ENCODE measurements at regions not wholly inside any gene's neighbourhood (a gene's known extent, or its start where the extent isn't known, plus 50 kb on each side); places are given as distances from the start of the nearest gene placed in this dataset.

DNA sequence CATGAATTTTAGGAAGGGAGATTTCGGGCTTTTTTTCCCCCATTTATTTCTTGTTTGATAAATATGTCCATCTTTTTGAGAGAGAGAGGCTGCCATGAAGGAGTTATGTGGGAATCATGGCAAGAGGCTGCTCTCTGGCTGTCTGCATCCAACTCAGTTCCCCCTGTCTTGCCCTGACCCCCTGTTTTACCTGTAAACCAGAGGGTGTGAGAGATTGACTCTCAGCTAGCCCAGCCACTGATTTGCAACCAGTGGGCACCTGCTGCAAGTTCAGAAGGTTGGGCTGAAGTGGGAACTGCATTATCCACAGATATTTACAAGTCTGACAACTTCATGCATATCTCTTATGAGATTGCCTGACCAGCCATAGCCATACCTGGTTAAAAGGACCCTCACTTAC is 625.4 kb upstream of the FANCL start:
- no peak for DNase-seq

GRCh38 chr2:58866040-58866439 is 624.9 kb upstream of the FANCL start:
- DNase-seq: no peak

DNA sequence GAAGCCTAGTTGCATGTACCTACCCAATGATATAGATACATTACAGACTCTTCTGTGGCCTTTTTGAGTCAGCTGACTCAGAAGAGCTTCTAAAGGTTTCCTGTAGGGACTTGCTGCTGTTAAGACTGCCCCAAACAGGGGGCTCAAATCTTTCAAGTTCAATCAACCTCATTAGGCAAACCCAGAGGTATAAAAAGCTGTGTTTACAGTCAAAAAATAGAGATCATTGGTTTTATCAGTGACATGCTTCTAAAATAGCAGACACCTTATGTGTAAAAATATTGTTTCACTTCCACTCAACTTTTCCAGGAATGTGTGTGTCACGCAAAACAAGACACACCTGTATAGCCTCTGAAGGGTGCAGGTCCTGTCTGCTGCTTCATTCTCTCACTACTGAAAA is 624.3 kb upstream of the FANCL start:
- DNase-seq: no peak

DNA sequence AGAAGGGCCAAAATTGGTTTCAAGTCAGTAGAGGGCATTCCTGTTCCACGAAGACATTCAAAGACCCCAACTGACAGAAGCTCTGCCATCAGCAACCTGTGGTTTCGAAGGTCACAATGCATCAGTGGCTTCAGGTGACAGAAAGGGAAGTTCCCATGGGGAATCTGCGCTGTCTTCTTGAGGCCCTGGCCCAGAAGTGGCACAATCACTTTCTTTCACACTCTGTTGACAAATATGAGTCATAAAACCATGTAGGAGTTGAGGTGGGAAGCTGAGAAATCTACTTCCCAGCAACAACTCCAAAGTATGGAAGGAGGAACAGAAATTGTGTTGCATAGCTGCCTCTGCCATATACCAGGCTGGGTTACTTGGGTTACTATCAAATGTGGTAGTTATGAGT is 621.1 kb upstream of the FANCL start:
- no peak for DNase-seq

DNA sequence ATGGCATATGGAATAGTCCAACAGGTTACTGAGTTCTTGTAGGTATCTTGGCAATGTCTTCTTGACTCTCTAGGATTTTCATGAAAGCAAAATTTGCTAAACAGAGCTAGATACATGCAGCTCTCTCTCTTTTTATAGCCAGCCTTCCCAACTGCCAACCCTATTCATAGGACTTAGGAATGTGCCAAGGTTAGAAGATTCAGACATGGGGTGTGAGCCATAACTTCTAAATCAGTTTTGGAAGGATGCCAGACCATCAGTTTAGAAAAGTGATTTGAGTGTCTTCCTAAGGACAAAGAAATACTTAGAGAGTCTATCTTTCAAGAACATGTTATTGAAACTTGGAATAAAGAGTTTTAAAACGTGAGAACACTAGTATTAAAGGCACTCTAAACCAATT is 619.5 kb upstream of the FANCL start:
- DNase-seq: no peak

- no peak for DNase-seq
Observed at GRCh38 chr2:58856100-58856499, 615.0 kb upstream of the FANCL start.

DNA sequence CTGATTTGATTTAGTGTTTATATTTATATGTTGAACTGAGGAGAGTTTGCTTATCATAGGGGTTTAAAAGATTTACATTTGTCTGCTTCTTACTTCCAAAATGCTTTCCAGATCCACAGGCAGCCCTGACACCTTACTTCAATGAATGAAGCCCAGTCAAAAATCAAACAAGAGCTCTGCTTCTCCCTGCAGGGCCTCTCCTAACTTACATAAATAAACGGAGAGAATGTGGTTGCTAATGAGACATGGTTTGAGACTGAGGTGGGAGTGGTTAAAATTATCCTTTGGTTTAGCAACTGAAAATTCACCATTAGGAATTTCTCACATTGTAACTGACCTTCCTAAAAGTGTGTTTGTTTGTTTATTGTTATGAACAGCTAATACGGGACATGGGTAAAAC is 612.3 kb upstream of the FANCL start:
- DNase-seq: no peak

- DNase-seq: no peak
Observed at GRCh38 chr2:58852905-58853304, 611.8 kb upstream of the FANCL start.

DNA sequence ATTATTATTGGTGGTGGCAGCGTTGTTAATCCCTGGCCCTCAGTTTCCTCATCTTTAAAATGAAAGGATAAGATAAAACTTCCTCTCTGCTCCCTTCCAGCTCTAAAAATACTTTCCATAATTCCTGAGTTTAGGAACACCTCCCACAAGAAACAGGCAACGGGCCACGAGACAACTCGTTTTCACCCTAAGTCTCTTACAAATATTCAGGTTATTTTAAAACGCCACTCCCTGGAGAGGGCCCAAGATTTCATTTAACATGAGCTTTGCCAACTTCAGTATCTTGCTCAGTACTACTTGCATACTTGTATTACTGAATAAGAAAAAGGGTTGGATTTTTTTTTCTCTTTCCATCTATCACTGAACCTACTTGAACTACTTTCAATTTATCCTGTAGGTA is 611.1 kb upstream of the FANCL start:
- DNase-seq: no peak

- DNase-seq: no peak
Observed at GRCh38 chr2:58851598-58851997, 610.5 kb upstream of the FANCL start.

GRCh38 chr2:58845011-58845410 is 603.9 kb upstream of the FANCL start:
- DNase-seq: no peak

DNA sequence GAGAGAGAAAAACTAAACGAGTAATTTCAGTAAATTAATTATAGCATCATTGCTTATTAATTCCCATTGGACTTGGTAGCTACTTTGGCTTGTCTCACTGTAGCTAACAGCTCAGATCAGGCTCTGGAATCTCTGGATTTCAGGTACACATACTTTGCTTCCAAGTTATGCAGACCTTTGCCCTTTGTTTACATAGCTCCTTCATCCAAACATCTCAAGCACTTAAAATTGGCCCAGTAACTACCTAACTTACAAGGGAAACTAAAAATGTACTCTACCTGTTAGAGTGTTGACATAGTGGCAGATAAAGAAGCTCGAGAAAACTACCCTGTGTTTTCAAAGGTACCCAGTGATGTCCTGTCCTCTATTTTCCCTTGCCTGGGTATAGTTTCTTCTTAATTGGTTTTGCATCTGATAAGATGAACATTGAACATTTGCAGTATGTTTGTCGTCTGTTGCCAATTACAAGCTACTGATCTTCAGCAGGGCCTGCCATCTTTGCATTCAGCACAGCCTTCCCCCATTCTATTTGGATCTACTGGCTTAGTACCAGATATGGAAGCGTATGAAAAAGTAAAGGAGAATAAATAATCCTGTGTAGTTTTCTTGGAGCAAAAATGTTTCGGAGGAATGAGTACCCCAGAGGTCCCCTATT is 601.5 kb upstream of the FANCL start:
- no peak for DNase-seq

DNA sequence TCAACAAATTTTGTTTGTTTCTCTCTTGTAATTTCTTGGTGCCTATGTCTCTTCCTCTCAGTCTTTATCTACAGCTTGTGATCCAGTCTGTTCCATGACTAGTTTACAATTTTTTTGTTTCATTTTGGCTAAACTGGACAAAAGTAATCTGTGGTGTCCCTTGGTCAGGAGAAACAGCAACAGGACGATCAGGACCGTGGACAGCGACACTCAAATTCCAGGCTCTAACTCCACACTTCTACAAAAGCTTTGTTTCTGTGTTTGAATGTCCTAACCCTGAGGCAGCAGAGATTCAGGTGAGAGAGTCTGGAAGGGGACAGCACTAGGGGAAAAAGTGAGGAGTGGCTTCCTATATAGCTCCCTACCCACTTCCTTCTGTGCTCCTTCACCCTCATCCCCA is 593.3 kb upstream of the FANCL start:
- no peak for DNase-seq

DNA sequence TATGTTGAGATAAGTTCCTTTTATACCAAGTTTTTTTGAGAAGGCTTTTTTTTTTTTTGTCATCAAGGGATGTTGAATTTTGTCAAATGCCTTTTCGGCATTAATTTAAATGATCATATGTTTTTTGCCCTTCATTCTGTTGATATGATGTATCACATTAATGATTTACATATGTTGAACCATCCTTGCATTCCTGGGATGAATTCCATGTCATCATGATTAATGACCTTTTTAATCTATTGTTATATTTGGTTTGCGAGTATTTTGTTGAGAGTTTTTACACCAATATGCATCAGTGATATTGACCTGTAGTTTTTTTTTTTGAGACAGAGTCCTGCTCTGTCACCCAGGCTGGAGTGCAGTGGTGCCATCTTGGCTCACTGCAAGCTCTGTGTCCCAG is 585.7 kb upstream of the FANCL start:
- DNase-seq: no peak

GRCh38 chr2:58812771-58813344 is 571.7 kb upstream of the FANCL start:
- DNase-seq: no peak

- no peak for DNase-seq
Observed at GRCh38 chr2:58805126-58805525, 564.0 kb upstream of the FANCL start.

- no peak for DNase-seq
Observed at GRCh38 chr2:58803192-58803591, 562.1 kb upstream of the FANCL start.

- DNase-seq: no peak
Observed at GRCh38 chr2:58800881-58801280, 559.8 kb upstream of the FANCL start.

DNA sequence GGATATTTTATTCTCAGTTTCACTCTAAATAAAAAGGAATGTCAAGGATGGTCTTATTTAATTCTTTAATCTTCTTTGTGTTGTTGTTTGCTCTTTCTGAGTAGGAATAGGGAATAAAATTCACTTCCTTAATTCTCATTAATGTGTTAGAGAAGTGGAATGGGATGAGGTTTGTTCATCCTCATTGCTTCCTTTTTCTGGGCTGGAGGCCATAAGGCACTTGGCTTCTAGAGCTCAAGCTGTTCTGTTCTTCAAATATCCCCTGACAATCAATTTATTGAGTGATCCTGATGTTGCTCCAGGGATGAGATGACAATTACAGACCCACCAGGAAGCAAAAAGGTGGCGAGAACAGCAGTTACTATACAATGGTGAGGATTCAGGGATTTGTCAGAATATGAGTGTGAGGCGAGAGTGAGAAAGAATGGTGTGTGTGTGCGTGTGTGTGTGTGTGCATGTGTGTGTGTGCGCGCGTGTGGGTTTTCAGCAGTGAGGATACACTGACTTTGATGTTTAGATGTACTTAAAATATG is 557.6 kb upstream of the FANCL start:
- DNase-seq: no peak

DNA sequence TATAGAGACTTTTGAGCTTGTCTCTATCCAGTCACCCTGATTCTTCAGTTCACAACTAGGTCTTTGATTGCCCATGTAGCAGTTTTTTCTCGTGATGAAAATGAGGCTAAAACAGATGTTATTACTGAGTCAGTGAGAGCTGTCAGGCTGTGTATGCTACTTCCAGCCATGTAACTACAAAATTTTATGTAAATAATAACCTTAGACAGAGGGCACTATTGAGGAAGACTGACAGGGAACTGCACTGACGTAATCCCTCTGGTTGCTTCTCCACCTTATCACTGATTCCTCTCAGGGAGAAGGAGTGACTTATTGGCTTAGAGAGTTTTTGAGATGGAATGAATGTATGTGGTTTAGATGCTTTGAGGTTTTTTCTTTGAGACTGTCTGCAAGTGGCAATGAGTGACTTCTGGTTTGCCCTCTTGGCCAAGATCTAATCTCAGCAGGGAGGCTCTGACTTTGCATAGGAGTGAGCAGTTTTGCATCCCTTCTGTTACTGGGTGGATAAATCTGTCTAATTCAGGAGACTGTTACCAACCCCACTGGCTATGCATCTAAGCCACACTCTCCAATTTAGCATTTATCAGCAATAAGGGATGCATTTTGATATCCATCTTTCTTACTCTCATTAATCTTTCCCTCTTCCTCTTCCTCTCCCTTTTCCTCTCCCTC is 555.2 kb upstream of the FANCL start:
- no peak for DNase-seq

- no peak for DNase-seq
Observed at GRCh38 chr2:58794916-58795315, 553.8 kb upstream of the FANCL start.

GRCh38 chr2:58794103-58794502 is 553.0 kb upstream of the FANCL start:
- no peak for DNase-seq

GRCh38 chr2:58788402-58788801 is 547.3 kb upstream of the FANCL start:
- DNase-seq: no peak

DNA sequence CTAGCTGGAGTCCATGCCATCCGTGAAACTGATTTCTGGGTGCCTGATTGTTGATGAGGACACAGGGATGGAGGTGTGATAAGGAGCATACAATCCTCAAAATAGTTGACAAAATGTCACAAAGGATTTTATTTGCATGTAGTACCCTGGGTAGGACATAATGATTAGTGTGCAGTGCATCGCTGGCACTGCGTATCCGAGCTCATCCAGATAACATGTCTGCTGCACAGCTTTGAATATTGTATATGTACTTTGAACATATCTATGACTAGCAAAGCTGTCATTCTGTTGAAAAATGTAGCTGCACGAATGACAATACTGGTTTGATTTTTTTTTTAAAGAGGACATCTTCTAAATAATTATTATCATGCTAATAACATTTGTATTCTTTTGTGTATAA is 529.7 kb upstream of the FANCL start:
- DNase-seq: no peak

DNA sequence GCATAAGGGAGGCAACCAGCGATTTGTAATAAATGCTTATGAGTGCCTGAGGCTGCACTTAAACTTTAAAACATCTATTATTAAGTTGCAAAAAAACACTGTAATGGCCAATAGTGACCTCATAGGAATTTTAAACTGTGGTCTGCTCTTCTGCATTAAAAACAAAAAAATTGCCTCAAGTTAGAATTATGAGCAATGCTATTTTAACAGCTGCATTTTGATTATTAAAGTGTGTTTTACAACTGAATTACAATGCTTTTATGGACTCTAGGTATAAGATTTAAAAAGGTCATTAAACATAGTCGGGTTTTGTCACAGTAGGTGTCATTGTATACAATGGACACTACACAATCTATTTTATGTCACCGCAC is 528.7 kb upstream of the FANCL start:
- no peak for DNase-seq

Data from CD4-positive, alpha-beta T cell treated with Interleukin-15 for 1 hour (primary cell).